Progenitor cell of endocrine pancreas (in vitro differentiated cells): ENCODE measurements at regions not wholly inside any gene's neighbourhood (a gene's known extent, or its start where the extent isn't known, plus 50 kb on each side); places are given as distances from the start of the nearest gene placed in this dataset.

Source experiments
- DNase-seq: peaks from one replicate; pipeline ENCODE4 v3.0.0; 2021; ENCODE audit warnings: low spot score; ENCODE audit not compliant: unreplicated experiment
- H3K27ac Mint-ChIP-seq: 2 replicates; pipeline ENCODE4 v1.8.0; 2021; ENCODE audit warnings: mild to moderate bottlenecking, moderate library complexity, mixed read lengths
- H3K27me3 Mint-ChIP-seq: 2 replicates; pipeline ENCODE4 v1.8.0; 2021; ENCODE audit warnings: mixed read lengths
- H3K36me3 Mint-ChIP-seq: 2 replicates; pipeline ENCODE4 v1.8.0; 2022; ENCODE audit warnings: mixed read lengths; ENCODE audit not compliant: insufficient read depth
- H3K4me1 Mint-ChIP-seq: 2 replicates; pipeline ENCODE4 v1.8.0; 2021; ENCODE audit warnings: low read depth, mixed read lengths
- H3K4me3 Mint-ChIP-seq: 2 replicates; pipeline ENCODE4 v1.8.0; 2021; ENCODE audit warnings: low read depth, mild to moderate bottlenecking, moderate library complexity, mixed read lengths
- H3K9me3 Mint-ChIP-seq: 2 replicates; pipeline ENCODE4 v1.8.0; 2021; ENCODE audit warnings: low read depth, mixed read lengths
- TF ChIP-seq, protein P1 (sequence below): fragments of 200-600 bp; sonication (generic); IDR thresholded peaks from one replicate; pipeline ENCODE4 v1.5.0; 2021; ENCODE audit warnings: antibody characterized with exemption, mild to moderate bottlenecking; ENCODE audit not compliant: unreplicated experiment

DNA sequence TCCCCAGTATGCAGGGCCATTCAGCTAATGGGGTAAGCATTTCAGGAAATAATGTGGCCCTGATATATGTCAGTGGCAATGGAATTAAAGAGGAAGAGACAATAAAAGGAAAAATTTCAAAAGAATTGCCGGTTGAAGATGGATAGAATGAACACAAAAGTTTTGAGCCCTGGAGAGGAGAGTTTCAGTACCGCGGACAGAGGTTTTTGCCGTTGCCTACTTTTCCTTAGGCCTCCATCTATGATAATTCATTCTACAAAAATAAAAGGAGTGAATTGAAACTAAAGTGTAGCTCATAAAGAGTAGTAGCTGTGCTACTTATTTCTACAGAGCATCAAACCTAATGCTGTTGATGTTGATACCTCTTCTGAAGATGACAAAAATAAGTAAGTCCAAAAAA, 140.7 kb downstream of the RNASET2 start:
- no peak overlapping the region for H3K4me3 Mint-ChIP-seq
- TF ChIP-seq, protein P1, sequence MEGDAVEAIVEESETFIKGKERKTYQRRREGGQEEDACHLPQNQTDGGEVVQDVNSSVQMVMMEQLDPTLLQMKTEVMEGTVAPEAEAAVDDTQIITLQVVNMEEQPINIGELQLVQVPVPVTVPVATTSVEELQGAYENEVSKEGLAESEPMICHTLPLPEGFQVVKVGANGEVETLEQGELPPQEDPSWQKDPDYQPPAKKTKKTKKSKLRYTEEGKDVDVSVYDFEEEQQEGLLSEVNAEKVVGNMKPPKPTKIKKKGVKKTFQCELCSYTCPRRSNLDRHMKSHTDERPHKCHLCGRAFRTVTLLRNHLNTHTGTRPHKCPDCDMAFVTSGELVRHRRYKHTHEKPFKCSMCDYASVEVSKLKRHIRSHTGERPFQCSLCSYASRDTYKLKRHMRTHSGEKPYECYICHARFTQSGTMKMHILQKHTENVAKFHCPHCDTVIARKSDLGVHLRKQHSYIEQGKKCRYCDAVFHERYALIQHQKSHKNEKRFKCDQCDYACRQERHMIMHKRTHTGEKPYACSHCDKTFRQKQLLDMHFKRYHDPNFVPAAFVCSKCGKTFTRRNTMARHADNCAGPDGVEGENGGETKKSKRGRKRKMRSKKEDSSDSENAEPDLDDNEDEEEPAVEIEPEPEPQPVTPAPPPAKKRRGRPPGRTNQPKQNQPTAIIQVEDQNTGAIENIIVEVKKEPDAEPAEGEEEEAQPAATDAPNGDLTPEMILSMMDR: no peak
- no peak for DNase-seq
- H3K4me1 Mint-ChIP-seq: no peaks in the 10 kb centered on the region
- no peak overlapping the region for H3K27ac Mint-ChIP-seq
- H3K27me3 Mint-ChIP-seq: no peaks in the 10 kb centered on the region
- H3K36me3 Mint-ChIP-seq: no peaks in the 10 kb centered on the region
- H3K9me3 Mint-ChIP-seq: no peaks in the 10 kb centered on the region

DNA sequence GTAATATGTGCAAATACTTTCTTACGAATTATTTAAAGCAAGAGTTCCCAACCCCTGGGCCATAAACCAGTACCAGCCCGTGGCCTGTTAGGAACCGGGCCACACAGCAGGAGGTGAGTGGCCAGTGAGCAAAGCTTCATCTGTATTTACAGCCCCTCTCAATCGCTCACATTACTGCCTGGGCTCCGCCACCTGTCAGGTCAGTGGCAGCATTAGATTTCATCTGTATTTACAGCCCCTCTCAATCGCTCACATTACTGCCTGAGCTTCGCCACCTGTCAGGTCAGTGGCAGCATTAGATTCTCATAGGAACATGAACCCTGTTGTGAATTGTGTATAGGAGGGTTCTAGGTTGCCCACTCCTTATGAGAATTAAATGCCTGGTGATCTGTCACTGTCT, 142.0 kb downstream of the RNASET2 start:
- Mint-ChIP-seq H3K27ac (no peak overlapping the region), H3K9me3 (no peaks in the 10 kb centered on the region), H3K36me3 (no peaks in the 10 kb centered on the region), H3K4me1 (no peaks in the 10 kb centered on the region), H3K27me3 (no peaks in the 10 kb centered on the region), H3K4me3 (no peak overlapping the region)
- no peak for DNase-seq
- TF ChIP-seq, protein P1: no peak

- no peak for DNase-seq
- Mint-ChIP-seq H3K9me3 (no peaks in the 10 kb centered on the region), H3K36me3 (no peaks in the 10 kb centered on the region), H3K27ac (no peak overlapping the region), H3K4me3 (no peak overlapping the region), H3K4me1 (no peaks in the 10 kb centered on the region), H3K27me3 (no peaks in the 10 kb centered on the region)
- TF ChIP-seq, protein P1: no peak
Observed at GRCh38 chr6:166813461-166813860, 142.9 kb downstream of the RNASET2 start.

GRCh38 chr6:166810864-166811263, 145.5 kb downstream of the RNASET2 start:
- Mint-ChIP-seq H3K4me1 (no peaks in the 10 kb centered on the region), H3K36me3 (peaks cover 2% of the 10 kb centered on the region), H3K4me3 (no peak overlapping the region), H3K27me3 (no peaks in the 10 kb centered on the region), H3K27ac (no peak overlapping the region), H3K9me3 (peaks cover 17% of the 10 kb centered on the region)
- no peak for DNase-seq
- TF ChIP-seq, protein P1: no peak

DNA sequence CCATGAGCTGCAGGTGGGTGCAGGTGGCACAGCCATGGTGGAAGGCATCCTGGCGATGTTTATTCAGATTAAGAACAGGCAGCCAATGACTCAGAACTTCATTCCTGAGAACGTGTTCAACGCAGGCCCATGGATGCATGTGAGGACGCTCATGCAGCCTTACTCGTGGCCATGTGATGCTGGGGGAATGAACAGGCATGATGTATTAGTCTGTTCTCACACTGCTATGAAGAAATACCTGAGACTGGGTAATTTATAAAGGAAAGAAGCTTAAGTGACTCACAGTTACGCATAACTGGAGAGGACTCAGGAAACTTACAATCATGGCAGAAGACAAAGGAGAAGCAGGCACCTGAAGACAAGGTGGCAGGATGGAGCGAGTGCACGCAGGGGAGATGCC, 146.6 kb downstream of the RNASET2 start:
- Mint-ChIP-seq H3K27me3 (no peaks in the 10 kb centered on the region), H3K27ac (no peak overlapping the region), H3K9me3 (peaks cover 21% of the 10 kb centered on the region), H3K4me1 (no peaks in the 10 kb centered on the region), H3K36me3 (peaks cover 3% of the 10 kb centered on the region), H3K4me3 (no peak overlapping the region)
- TF ChIP-seq, protein P1: no peak
- DNase-seq: no peak
